T-cell (primary cell): ENCODE measurements at regions not wholly inside any gene's neighbourhood (a gene's known extent, or its start where the extent isn't known, plus 50 kb on each side); places are given as distances from the start of the nearest gene placed in this dataset.

ENCODE experiments used
- ATAC-seq, 4 experiments: fragments of 200-7000 bp in 3 of 4; fragments of 150-1000 bp in 1 of 4; cut with Tn5 transposase; replicated peaks in 1 of 4; 1 replicate in 3 of 4; 2 replicates in 1 of 4; pipeline ENCODE4 v1.10.0; 2021; ENCODE audit warnings: moderate library complexity in 3 of 4, mild to moderate bottlenecking in 2 of 4, moderate number of reproducible peaks in 1 of 4
- CTCF ChIA-PET, 2 donors: fragments of 300-600 bp; sonication (Branson Sonifier 250); formaldehyde crosslinking; loops; one replicate each; lab custom pipeline; 2022; ENCODE audit warnings: antibody characterized with exemption in 2 of 2; lab: Charles Lee
- POLR2A ChIA-PET, 2 donors: fragments of 300-600 bp; sonication (Branson Sonifier 250); formaldehyde crosslinking; loops; one replicate each; lab custom pipeline; 2022; ENCODE audit warnings: antibody characterized with exemption in 2 of 2; lab: Charles Lee
- DNase-seq, 35 experiments: peaks; one replicate each; pipeline versions ENCODE4 v3.0.0 to v3.0.0-alpha.2; 2013 to 2023
- H3K27ac ChIP-seq: one replicate; pipeline ENCODE4 v1.5.1; 2013; ENCODE audit warnings: low read length
- H3K27me3 ChIP-seq, 2 experiments: replicated peaks in 1 of 2; 1 replicate in 1 of 2; 2 replicates in 1 of 2; pipeline versions ENCODE4 v1.6.1 to v1.7.0; 2013; ENCODE audit warnings: low read length in 1 of 2, mixed read lengths in 1 of 2; ENCODE audit not compliant: control insufficient read depth in 2 of 2, insufficient read depth in 2 of 2; ENCODE audit errors: extremely low read depth in 1 of 2
- H3K36me3 ChIP-seq, 2 donors: 1 replicate in 1 of 2; 2 replicates in 1 of 2; pipeline versions ENCODE4 v1.6.1 to v1.7.0; 2013; ENCODE audit warnings: low read length in 1 of 2; ENCODE audit not compliant: control insufficient read depth in 2 of 2, insufficient read depth in 1 of 2; ENCODE audit errors: extremely low read depth in 1 of 2
- H3K4me1 ChIP-seq, 2 experiments: 1 replicate in 1 of 2; 2 replicates in 1 of 2; pipeline versions ENCODE4 v1.6.1 to v1.7.0; 2013; ENCODE audit warnings: low read length in 2 of 2, mixed read lengths in 1 of 2; ENCODE audit not compliant: insufficient read depth in 2 of 2, control insufficient read depth in 1 of 2; ENCODE audit errors: extremely low read depth in 1 of 2
- H3K4me3 ChIP-seq, 2 donors: 1 replicate in 1 of 2; 2 replicates in 1 of 2; pipeline versions ENCODE4 v1.5.1 to v1.7.0; 2013; ENCODE audit warnings: mild to moderate bottlenecking in 2 of 2, low read length in 1 of 2, moderate library complexity in 1 of 2; ENCODE audit not compliant: control insufficient read depth in 1 of 2; ENCODE audit errors: extremely low read depth in 1 of 2
- H3K9me3 ChIP-seq: 2 replicates; pipeline ENCODE4 v1.7.0; 2013
- H3K27ac Mint-ChIP-seq, 2 donors: one replicate each; pipeline ENCODE4 v1.8.0; 2020 to 2021; ENCODE audit warnings: mild to moderate bottlenecking in 2 of 2, mixed read lengths in 2 of 2
- H3K27me3 Mint-ChIP-seq, 2 donors: one replicate each; pipeline ENCODE4 v1.8.0; 2021 to 2022; ENCODE audit warnings: mixed read lengths in 2 of 2
- H3K36me3 Mint-ChIP-seq: one replicate; pipeline ENCODE4 v1.8.0; 2021; ENCODE audit warnings: mixed read lengths
- H3K4me1 Mint-ChIP-seq, 3 donors: one replicate each; pipeline ENCODE4 v1.8.0; 2020 to 2022; ENCODE audit warnings: mixed read lengths in 3 of 3, mild to moderate bottlenecking in 1 of 3
- H3K4me3 Mint-ChIP-seq, 3 donors: one replicate each; pipeline ENCODE4 v1.8.0; 2020 to 2022; ENCODE audit warnings: mild to moderate bottlenecking in 3 of 3, mixed read lengths in 3 of 3, moderate library complexity in 3 of 3
- H3K9me3 Mint-ChIP-seq, 3 donors: one replicate each; pipeline ENCODE4 v1.8.0; 2020 to 2022; ENCODE audit warnings: mixed read lengths in 3 of 3
- WGBS: methylation state at CpG from one replicate; pipeline ENCODE4 v1.1.5; 2013; ENCODE audit warnings: missing lambda C conversion rate; ENCODE audit not compliant: insufficient coverage; 5-methylcytosine and 5-hydroxymethylcytosine counted together

DNA sequence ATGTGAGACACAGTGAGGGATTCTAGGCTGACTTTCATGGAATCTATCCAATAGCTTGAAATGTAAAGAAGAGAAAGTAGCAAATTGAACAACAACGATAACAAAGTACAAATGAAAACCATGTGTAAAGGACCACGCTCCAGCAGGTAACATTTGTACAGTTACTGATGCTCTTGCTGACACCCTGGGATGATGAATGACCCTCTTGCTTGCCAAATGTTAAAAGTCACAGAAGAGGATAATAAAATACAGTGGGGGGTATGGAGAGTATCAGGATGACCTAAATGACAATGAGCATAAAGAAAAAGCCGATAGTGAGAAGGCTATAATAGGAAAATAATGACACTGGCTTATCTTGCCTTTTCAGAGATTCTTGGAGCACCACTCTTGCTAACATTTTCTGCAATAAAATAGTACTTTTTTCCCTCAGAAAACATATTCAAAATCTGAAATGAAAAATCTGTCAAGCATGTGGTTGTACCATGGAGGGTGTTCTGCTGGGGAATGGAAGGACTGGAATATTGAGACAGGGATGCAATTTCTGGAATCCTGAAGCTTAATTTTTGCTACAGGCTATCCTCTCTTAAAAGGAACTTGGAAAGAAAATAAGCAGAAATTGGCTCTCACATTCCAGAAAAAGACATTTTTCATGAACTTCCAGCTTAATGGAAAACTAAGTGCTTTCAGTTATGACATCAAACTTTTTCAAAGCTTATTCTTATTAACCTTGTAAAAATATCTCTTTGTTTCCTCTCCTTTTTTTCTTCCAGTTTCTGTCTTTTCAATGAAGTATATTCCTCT lies 303.2 kb upstream of the GHITM start:
- Histone ChIP-seq H3K9me3 (no peaks in the 10 kb centered on the region), H3K36me3 (no peaks in the 10 kb centered on the region), H3K27me3 (no peaks in the 10 kb centered on the region), H3K4me1 (no peaks in the 10 kb centered on the region), H3K27ac (no peak overlapping the region), H3K4me3 (no peak overlapping the region)
- ATAC-seq (no peak), DNase-seq (no peak)
- Mint-ChIP-seq H3K4me1 (no peaks in the 10 kb centered on the region), H3K9me3 (peaks cover 0 to 5% (median 0%) of the 10 kb centered on the region in 3 donors), H3K36me3 (no peaks in the 10 kb centered on the region), H3K4me3 (no peak overlapping the region), H3K27me3 (no peaks in the 10 kb centered on the region), H3K27ac (no peak overlapping the region)
- POLR2A ChIA-PET, result no interaction called here
- CTCF ChIA-PET, result interaction anchor here in 1 of 2 donors (0.7 kb wide), 1 partner anchor 61 kb away, joined by 3 read pairs; no protein-coding TSS in a partner anchor
- 64% methylated on average over 2 of the region's 3 CpGs for WGBS

DNA sequence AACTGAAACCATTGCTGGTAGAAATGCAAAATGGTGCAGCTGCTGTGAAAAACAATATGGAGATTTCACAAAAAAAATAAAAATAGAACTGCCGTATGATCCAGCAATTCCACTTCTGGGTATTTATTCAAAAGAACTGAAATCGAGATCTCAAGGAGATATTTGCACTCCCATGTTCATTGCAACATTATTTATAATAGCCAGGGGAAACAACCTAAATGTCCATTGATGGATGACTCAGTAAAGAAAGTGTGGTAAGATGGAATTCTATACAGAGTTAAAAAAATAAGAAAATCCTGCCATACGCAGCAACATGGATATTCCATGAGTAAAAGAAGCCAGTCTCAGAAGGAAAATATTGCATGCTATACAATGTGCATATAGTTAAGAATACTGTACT lies 290.6 kb upstream of the GHITM start:
- ATAC-seq (no peak), DNase-seq (no peak)
- 83% methylated on average over 1 of the region's 3 CpGs for WGBS

DNA sequence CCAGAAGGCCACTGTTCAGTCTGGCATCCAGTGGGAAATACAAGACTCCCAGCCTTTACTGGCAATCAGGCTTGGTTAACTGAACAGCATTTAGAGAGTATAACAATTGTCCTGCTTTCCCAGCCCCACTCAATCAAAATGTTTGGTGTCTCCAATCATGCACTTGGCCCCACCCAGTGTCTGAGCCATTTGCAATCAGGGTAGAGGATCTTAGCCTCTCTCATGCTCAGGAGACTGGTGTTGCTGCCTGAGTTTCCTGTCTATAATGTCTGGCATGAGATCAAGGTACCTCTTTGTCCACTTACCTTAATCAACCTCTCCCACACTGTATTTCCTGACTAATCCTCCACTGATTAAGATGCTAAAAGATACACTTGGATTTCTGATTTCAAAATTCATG lies 290.2 kb upstream of the GHITM start:
- no peaks in the 10 kb centered on the region for H3K9me3 ChIP-seq
- DNase-seq (no peak), ATAC-seq (no peak)
- H3K27ac ChIP-seq, result no peak overlapping the region
- H3K9me3 Mint-ChIP-seq, result peaks cover 0 to 4% (median 1%) of the 10 kb centered on the region in 3 donors
- ChIA-PET CTCF (no interaction called here), POLR2A (no interaction called here)
- H3K4me3 ChIP-seq, result no peak overlapping the region
- no peak overlapping the region for H3K27ac Mint-ChIP-seq
- peaks cover 0 to 3% of the 10 kb centered on the region in 2 donors for H3K27me3 Mint-ChIP-seq
- no peaks in the 10 kb centered on the region for H3K36me3 ChIP-seq
- H3K4me1 ChIP-seq, result no peaks in the 10 kb centered on the region
- no peaks in the 10 kb centered on the region for H3K36me3 Mint-ChIP-seq
- no peaks in the 10 kb centered on the region for H3K27me3 ChIP-seq
- H3K4me1 Mint-ChIP-seq, result no peaks in the 10 kb centered on the region
- no peak overlapping the region for H3K4me3 Mint-ChIP-seq

More for the DNA sequence above, 290.6 kb upstream of the GHITM start:
- Mint-ChIP-seq H3K4me1 (no peaks in the 10 kb centered on the region), H3K27me3 (peaks cover 0 to 3% of the 10 kb centered on the region in 2 donors), H3K36me3 (no peaks in the 10 kb centered on the region), H3K4me3 (no peak overlapping the region), H3K27ac (no peak overlapping the region), H3K9me3 (peaks cover 0 to 4% (median 0%) of the 10 kb centered on the region in 3 donors)
- H3K27me3 ChIP-seq, result no peaks in the 10 kb centered on the region
- no peaks in the 10 kb centered on the region for H3K36me3 ChIP-seq
- H3K4me3 ChIP-seq, result no peak overlapping the region
- no peaks in the 10 kb centered on the region for H3K9me3 ChIP-seq
- H3K4me1 ChIP-seq, result no peaks in the 10 kb centered on the region
- CTCF ChIA-PET, result no interaction called here
- POLR2A ChIA-PET, result no interaction called here
- no peak overlapping the region for H3K27ac ChIP-seq

DNA sequence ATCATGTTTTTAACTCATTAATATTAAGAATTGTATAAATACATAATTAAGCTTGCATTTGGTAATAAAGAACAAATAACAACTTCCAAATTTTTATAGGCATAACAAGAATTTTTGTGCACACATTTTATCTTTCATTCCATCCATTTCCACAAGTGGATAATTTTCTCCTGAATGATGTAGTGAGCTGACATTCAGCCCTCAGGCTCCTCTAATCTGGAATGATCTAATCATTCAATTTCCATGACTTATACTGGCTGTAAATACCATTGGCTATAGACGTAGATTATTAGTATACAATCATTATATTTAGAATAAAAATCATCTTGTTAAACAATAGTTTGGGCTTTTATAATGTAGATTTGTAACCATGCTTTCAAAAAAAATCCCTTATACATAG lies 287.2 kb upstream of the GHITM start:
- no peaks in the 10 kb centered on the region for H3K36me3 ChIP-seq
- H3K27ac ChIP-seq, result no peak overlapping the region
- CTCF ChIA-PET, result no interaction called here
- DNase-seq, result no peak
- peaks cover 0 to 4% (median 4%) of the 10 kb centered on the region in 3 donors for H3K9me3 Mint-ChIP-seq
- H3K36me3 Mint-ChIP-seq, result no peaks in the 10 kb centered on the region
- ATAC-seq, result no peak
- no peak overlapping the region for H3K27ac Mint-ChIP-seq
- no peak overlapping the region for H3K4me3 ChIP-seq
- H3K9me3 ChIP-seq, result no peaks in the 10 kb centered on the region
- H3K4me3 Mint-ChIP-seq, result no peak overlapping the region
- H3K4me1 ChIP-seq, result no peaks in the 10 kb centered on the region
- no CpG with 5 or more reads among the region's 1 CpG for WGBS
- POLR2A ChIA-PET, result no interaction called here
- H3K27me3 Mint-ChIP-seq, result peaks cover 0 to 3% of the 10 kb centered on the region in 2 donors
- H3K27me3 ChIP-seq, result no peaks in the 10 kb centered on the region
- H3K4me1 Mint-ChIP-seq, result no peaks in the 10 kb centered on the region

DNA sequence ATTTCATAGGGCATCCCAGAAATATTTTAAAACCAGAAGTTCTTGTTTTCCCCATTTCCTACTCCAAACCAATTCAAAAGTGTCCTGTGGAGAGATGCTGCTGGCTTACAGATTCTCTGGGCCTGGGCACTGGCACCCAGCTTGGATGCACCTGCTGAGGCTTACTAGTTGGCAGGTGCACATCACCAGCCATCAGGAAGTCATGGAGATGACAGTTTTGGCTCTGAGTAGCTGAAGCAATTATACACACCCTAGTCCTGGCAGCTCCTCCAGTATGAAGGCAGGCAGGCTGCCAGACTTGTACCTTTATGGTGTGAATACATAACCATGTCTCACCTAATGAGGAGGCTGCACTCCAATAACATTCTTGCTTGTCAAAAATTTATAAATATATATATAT lies 276.6 kb upstream of the GHITM start:
- Histone ChIP-seq H3K27ac (no peak overlapping the region), H3K4me3 (no peak overlapping the region), H3K4me1 (no peaks in the 10 kb centered on the region), H3K9me3 (no peaks in the 10 kb centered on the region), H3K27me3 (peaks cover 0 to 5% of the 10 kb centered on the region in 2 experiments), H3K36me3 (no peaks in the 10 kb centered on the region)
- H3K4me1 Mint-ChIP-seq, result no peaks in the 10 kb centered on the region
- DNase-seq (no peak), ATAC-seq (no peak)
- POLR2A ChIA-PET, result no interaction called here
- peaks cover 7 to 15% of the 10 kb centered on the region in 2 donors for H3K27me3 Mint-ChIP-seq
- H3K36me3 Mint-ChIP-seq, result no peaks in the 10 kb centered on the region
- H3K9me3 Mint-ChIP-seq, result peaks cover 0 to 7% (median 5%) of the 10 kb centered on the region in 3 donors
- CTCF ChIA-PET, result no interaction called here
- H3K27ac Mint-ChIP-seq, result no peak overlapping the region
- H3K4me3 Mint-ChIP-seq, result no peak overlapping the region

DNA sequence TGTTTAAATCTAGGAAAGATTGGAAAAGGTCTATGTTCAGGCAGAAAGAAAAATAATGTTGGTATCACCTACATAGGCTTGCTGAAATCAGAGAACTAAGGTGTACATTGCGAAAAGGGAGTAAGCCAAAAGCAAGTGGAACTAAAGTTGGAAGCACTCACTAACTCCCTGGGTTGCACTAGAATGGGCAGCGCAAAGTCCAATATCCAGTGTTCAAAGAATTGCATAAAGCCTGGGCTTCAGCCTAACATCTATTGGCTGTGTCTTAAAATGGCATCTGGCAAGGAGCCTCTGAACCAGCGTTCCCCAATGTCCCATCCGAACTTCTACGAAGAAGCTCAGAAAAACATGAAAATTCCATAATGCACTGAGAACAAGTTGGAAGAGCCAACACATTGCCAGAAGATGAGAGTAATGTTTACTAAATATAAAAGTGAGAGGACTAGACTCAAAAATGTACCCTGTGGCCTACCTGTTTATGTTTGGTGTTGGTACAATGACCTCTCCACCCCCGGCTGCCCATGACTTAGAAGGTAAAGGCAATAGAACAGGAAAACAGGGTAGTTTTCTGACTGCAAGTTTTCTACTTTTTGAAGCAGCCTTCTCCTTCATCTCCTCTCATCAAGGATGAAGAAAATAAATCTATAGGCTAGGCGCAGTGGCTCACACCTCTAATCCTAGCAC lies 275.9 kb upstream of the GHITM start:
- H3K4me1 ChIP-seq, result no peaks in the 10 kb centered on the region
- DNase-seq (no peak), ATAC-seq (no peak)
- no peaks in the 10 kb centered on the region for H3K36me3 Mint-ChIP-seq
- H3K4me1 Mint-ChIP-seq, result no peaks in the 10 kb centered on the region
- POLR2A ChIA-PET, result no interaction called here
- H3K27ac ChIP-seq, result no peak overlapping the region
- CTCF ChIA-PET, result no interaction called here
- peaks cover 0 to 7% (median 5%) of the 10 kb centered on the region in 3 donors for H3K9me3 Mint-ChIP-seq
- H3K4me3 Mint-ChIP-seq, result no peak overlapping the region
- H3K27me3 Mint-ChIP-seq, result peaks cover 7 to 15% of the 10 kb centered on the region in 2 donors
- H3K9me3 ChIP-seq, result no peaks in the 10 kb centered on the region
- WGBS, result 95% methylated on average over 2 of the region's 7 CpGs
- no peaks in the 10 kb centered on the region for H3K36me3 ChIP-seq
- H3K4me3 ChIP-seq, result no peak overlapping the region
- no peak overlapping the region for H3K27ac Mint-ChIP-seq
- peaks cover 0 to 5% of the 10 kb centered on the region in 2 experiments for H3K27me3 ChIP-seq
